Coronary artery (tissue), 2 donors: ENCODE measurements at regions not wholly inside any gene's neighbourhood (a gene's known extent, or its start where the extent isn't known, plus 50 kb on each side); places are given as distances from the start of the nearest gene placed in this dataset.

Experiments
- DNase-seq: peaks from one replicate; pipeline ENCODE4 v3.0.0-alpha.2; 2017; ENCODE audit warnings: low spot score
- H3K27ac ChIP-seq, 2 donors: fragments of 200-600 bp; sonication (generic); one replicate each; pipeline ENCODE4 v1.5.1; 2016 to 2019
- H3K4me3 ChIP-seq: fragments of 200-600 bp; sonication (generic); 2 replicates; pipeline ENCODE4 v1.5.1; 2016; ENCODE audit warnings: mild to moderate bottlenecking, moderate library complexity
- CTCF ChIP-seq: fragments of 200-600 bp; sonication (generic); IDR thresholded peaks from one replicate; pipeline ENCODE4 v1.5.1; 2019; ENCODE audit warnings: antibody characterized with exemption

GRCh38 chr22:26865021-26865420 lies 207.6 kb downstream of the MIAT start:
- Histone ChIP-seq H3K27ac (no peak overlapping the region), H3K4me3 (no peak overlapping the region)
- TF ChIP-seq CTCF, result no peak
- no peak for DNase-seq

GRCh38 chr22:26883393-26883792 lies 226.0 kb downstream of the MIAT start:
- no peak overlapping the region for H3K27ac ChIP-seq
- TF ChIP-seq CTCF, result no peak
- DNase-seq, result no peak
- H3K4me3 ChIP-seq, result no peak overlapping the region

GRCh38 chr22:26884921-26885320 lies 227.5 kb downstream of the MIAT start:
- TF ChIP-seq CTCF, result no peak
- Histone ChIP-seq H3K4me3 (no peak overlapping the region), H3K27ac (peak overlapping the region; percentile 72 to 91)
- peak; percentile 90 for DNase-seq

GRCh38 chr22:26885441-26886261 lies 228.3 kb downstream of the MIAT start:
- peak overlapping the region; percentile 72 to 91 for H3K27ac ChIP-seq
- H3K4me3 ChIP-seq, result no peak overlapping the region
- no peak for TF ChIP-seq CTCF
- DNase-seq, result no peak

GRCh38 chr22:26887456-26887855 lies 230.1 kb downstream of the MIAT start:
- peak overlapping the region; percentile 72 to 91 for H3K27ac ChIP-seq
- DNase-seq, result no peak

GRCh38 chr22:26887916-26888315 lies 230.5 kb downstream of the MIAT start:
- no peak for TF ChIP-seq CTCF
- Histone ChIP-seq H3K4me3 (no peak overlapping the region), H3K27ac (peak overlapping the region; percentile 72 to 91)
- no peak for DNase-seq

More at GRCh38 chr22:26887456-26887855, 230.1 kb downstream of the MIAT start:
- peak overlapping the region; percentile 7 for H3K4me3 ChIP-seq
- no peak for TF ChIP-seq CTCF

GRCh38 chr22:26888887-26889286 lies 231.5 kb downstream of the MIAT start:
- no peak overlapping the region for H3K27ac ChIP-seq
- H3K4me3 ChIP-seq, result no peak overlapping the region
- TF ChIP-seq CTCF, result no peak
- no peak for DNase-seq
